ENCODE measurements at regions not wholly inside any gene's neighbourhood (a gene's known extent, or its start where the extent isn't known, plus 50 kb on each side); places are given as distances from the start of the nearest gene placed in this dataset.
"Not testable (repeated sequence)": the region's sequence is repeated elsewhere in the genome, so short reads cannot be mapped to it uniquely, and the experiment has no call there.

GRCh38 chr9:101814064-101814463, 75.6 kb upstream of the GRIN3A start:
- no peaks in the 10 kb centered on the region for H3K9me2 ChIP-seq (replicated peaks; ENCODE audit: insufficient read depth, low read length)
- no peak overlapping the region for H3K4me3 ChIP-seq (ENCODE audit: low read length)
- TF ChIP-seq, protein P1, sequence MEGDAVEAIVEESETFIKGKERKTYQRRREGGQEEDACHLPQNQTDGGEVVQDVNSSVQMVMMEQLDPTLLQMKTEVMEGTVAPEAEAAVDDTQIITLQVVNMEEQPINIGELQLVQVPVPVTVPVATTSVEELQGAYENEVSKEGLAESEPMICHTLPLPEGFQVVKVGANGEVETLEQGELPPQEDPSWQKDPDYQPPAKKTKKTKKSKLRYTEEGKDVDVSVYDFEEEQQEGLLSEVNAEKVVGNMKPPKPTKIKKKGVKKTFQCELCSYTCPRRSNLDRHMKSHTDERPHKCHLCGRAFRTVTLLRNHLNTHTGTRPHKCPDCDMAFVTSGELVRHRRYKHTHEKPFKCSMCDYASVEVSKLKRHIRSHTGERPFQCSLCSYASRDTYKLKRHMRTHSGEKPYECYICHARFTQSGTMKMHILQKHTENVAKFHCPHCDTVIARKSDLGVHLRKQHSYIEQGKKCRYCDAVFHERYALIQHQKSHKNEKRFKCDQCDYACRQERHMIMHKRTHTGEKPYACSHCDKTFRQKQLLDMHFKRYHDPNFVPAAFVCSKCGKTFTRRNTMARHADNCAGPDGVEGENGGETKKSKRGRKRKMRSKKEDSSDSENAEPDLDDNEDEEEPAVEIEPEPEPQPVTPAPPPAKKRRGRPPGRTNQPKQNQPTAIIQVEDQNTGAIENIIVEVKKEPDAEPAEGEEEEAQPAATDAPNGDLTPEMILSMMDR (IDR thresholded peaks at IDR 0.05; ENCODE audit: low read length) = no peak
- no peaks in the 10 kb centered on the region for H3F3A ChIP-seq (ENCODE audit: insufficient read depth, low read length)
- no peaks in the 10 kb centered on the region for H3K36me3 ChIP-seq (replicated peaks; ENCODE audit: insufficient read depth, low read length)
- H4K20me1 ChIP-seq (ENCODE audit: insufficient read depth, low read length) = no peaks in the 10 kb centered on the region
- H3K4me1 ChIP-seq (ENCODE audit: low read length) = no peaks in the 10 kb centered on the region
- H3K4me2 ChIP-seq (ENCODE audit: low read depth, low read length) = no peak overlapping the region
- no peaks in the 10 kb centered on the region for H3K79me2 ChIP-seq (ENCODE audit: low read length)
- H3K27ac ChIP-seq (ENCODE audit: low read length) = no peak overlapping the region
- H3K27me3 ChIP-seq (replicated peaks; ENCODE audit: insufficient read depth, low read length) = no peaks in the 10 kb centered on the region
- no peak for DNase-seq
- H2AFZ ChIP-seq (ENCODE audit: low read length) = no peak overlapping the region
- H3K9me3 ChIP-seq (replicated peaks; ENCODE audit: insufficient read depth, low read length) = no peaks in the 10 kb centered on the region
- H3K9ac ChIP-seq (ENCODE audit: low read length) = no peak overlapping the region

DNA sequence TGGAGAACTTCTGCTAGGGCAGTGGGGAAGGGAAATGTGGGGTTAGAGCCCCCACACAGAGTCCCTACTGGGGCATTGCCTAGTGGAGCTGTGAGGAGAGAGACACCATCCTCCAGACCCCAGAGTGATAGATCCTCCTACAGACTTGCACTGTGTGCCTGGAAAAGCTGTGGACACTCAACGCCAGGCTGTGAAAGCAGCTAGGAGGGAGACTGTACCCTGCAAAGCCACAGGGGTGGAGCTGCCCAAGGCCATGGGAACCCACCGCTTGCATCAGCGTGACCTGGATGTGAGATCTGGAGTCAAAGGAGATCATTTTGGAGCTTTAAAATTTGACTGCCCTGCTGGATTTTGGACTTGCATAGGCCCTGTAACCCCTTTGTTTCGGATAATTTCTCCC, 69.4 kb upstream of the GRIN3A start:
- H4K20me1 ChIP-seq (ENCODE audit: insufficient read depth, low read length); H3K9me2 ChIP-seq (replicated peaks; ENCODE audit: insufficient read depth, low read length); H3K27ac ChIP-seq (ENCODE audit: low read length); H3K9me3 ChIP-seq (replicated peaks; ENCODE audit: insufficient read depth, low read length); H3K36me3 ChIP-seq (replicated peaks; ENCODE audit: insufficient read depth, low read length); H3K9ac ChIP-seq (ENCODE audit: low read length); H3K4me3 ChIP-seq (ENCODE audit: low read length); H3F3A ChIP-seq (ENCODE audit: insufficient read depth, low read length); H3K4me2 ChIP-seq (ENCODE audit: low read depth, low read length); H3K4me1 ChIP-seq (ENCODE audit: low read length); H3K79me2 ChIP-seq (ENCODE audit: low read length); DNase-seq; H3K27me3 ChIP-seq (replicated peaks; ENCODE audit: insufficient read depth, low read length); H2AFZ ChIP-seq (ENCODE audit: low read length): not testable (repeated sequence)

- Histone ChIP-seq H3K9ac (ENCODE audit: low read length) (no peak overlapping the region), H3F3A (ENCODE audit: insufficient read depth, low read length) (no peaks in the 10 kb centered on the region), H3K9me2 (replicated peaks; ENCODE audit: insufficient read depth, low read length) (no peaks in the 10 kb centered on the region), H3K4me2 (ENCODE audit: low read depth, low read length) (no peak overlapping the region), H3K79me2 (ENCODE audit: low read length) (no peaks in the 10 kb centered on the region), H3K9me3 (replicated peaks; ENCODE audit: insufficient read depth, low read length) (no peaks in the 10 kb centered on the region), H3K4me3 (ENCODE audit: low read length) (no peak overlapping the region), H2AFZ (ENCODE audit: low read length) (no peak overlapping the region), H3K27ac (ENCODE audit: low read length) (no peak overlapping the region), H3K4me1 (ENCODE audit: low read length) (no peaks in the 10 kb centered on the region), H4K20me1 (ENCODE audit: insufficient read depth, low read length) (no peaks in the 10 kb centered on the region), H3K36me3 (replicated peaks; ENCODE audit: insufficient read depth, low read length) (no peaks in the 10 kb centered on the region), H3K27me3 (replicated peaks; ENCODE audit: insufficient read depth, low read length) (no peaks in the 10 kb centered on the region)
- TF ChIP-seq EZH2phosphoT487 (IDR thresholded peaks at IDR 0.05; ENCODE audit: low read length) (no peak), EZH2 (optimal IDR thresholded peaks at IDR 0.05; ENCODE audit: low read depth, low read length) (no peak)
- TF ChIP-seq, protein P1 (IDR thresholded peaks at IDR 0.05; ENCODE audit: low read length) = no peak
- DNase-seq = no peak
Measured at GRCh38 chr9:101796044-101796443, 57.6 kb upstream of the GRIN3A start.

- Histone ChIP-seq H3K27ac (ENCODE audit: low read length) (no peak overlapping the region), H3K36me3 (replicated peaks; ENCODE audit: insufficient read depth, low read length) (no peaks in the 10 kb centered on the region), H3K4me3 (ENCODE audit: low read length) (no peak overlapping the region), H3K79me2 (ENCODE audit: low read length) (no peaks in the 10 kb centered on the region), H3K9me2 (replicated peaks; ENCODE audit: insufficient read depth, low read length) (no peaks in the 10 kb centered on the region), H3K9me3 (replicated peaks; ENCODE audit: insufficient read depth, low read length) (no peaks in the 10 kb centered on the region), H4K20me1 (ENCODE audit: insufficient read depth, low read length) (no peaks in the 10 kb centered on the region), H3K9ac (ENCODE audit: low read length) (no peak overlapping the region), H2AFZ (ENCODE audit: low read length) (no peak overlapping the region), H3K4me1 (ENCODE audit: low read length) (no peaks in the 10 kb centered on the region), H3F3A (ENCODE audit: insufficient read depth, low read length) (no peaks in the 10 kb centered on the region), H3K27me3 (replicated peaks; ENCODE audit: insufficient read depth, low read length) (no peaks in the 10 kb centered on the region), H3K4me2 (ENCODE audit: low read depth, low read length) (no peak overlapping the region)
- DNase-seq = no peak
- TF ChIP-seq EZH2 (optimal IDR thresholded peaks at IDR 0.05; ENCODE audit: low read depth, low read length) (no peak), EZH2phosphoT487 (IDR thresholded peaks at IDR 0.05; ENCODE audit: low read length) (no peak)
- TF ChIP-seq, protein P1 (IDR thresholded peaks at IDR 0.05; ENCODE audit: low read length) = no peak
Measured at GRCh38 chr9:101795147-101795546, 56.7 kb upstream of the GRIN3A start.
